ENCODE measurements at regions not wholly inside any gene's neighbourhood (a gene's known extent, or its start where the extent isn't known, plus 50 kb on each side); places are given as distances from the start of the nearest gene placed in this dataset.

GRCh38 chr11:31932879-31933278 lies 121.8 kb upstream of the PAX6 start:
- Histone ChIP-seq H3K23me2 (ENCODE audit: insufficient read length, low read depth, low read length, poor library complexity, severe bottlenecking) (no peaks in the 10 kb centered on the region), H2AFZ (ENCODE audit: low read length) (no peak overlapping the region), H3K4ac (ENCODE audit: low read depth, low read length) (no peak overlapping the region), H4K8ac (replicated peaks; ENCODE audit: insufficient read length, low read depth, low read length) (no peak overlapping the region), H2BK20ac (ENCODE audit: low read depth, low read length, poor library complexity, severe bottlenecking) (no peak overlapping the region), H3K9ac (ENCODE audit: extremely low read depth, insufficient read length, low read length) (no peak overlapping the region), H3K79me1 (ENCODE audit: insufficient read depth, low read depth, low read length, poor library complexity, severe bottlenecking) (no peaks in the 10 kb centered on the region), H2BK120ac (ENCODE audit: low read depth, low read length, poor library complexity, severe bottlenecking) (no peak overlapping the region), H3K4me1 (ENCODE audit: insufficient read depth, low read length) (no peaks in the 10 kb centered on the region), H4K5ac (ENCODE audit: insufficient read length, low read depth, low read length) (no peak overlapping the region), H4K20me1 (ENCODE audit: control insufficient read depth, insufficient read depth, insufficient read length) (no peaks in the 10 kb centered on the region), H3K27ac (ENCODE audit: insufficient read length, low read depth, low read length) (no peak overlapping the region), H3K9me3 (ENCODE audit: control insufficient read depth, low read depth, low read length) (no peaks in the 10 kb centered on the region), H4K91ac (ENCODE audit: insufficient read length, low read depth, low read length) (no peak overlapping the region), H2BK5ac (ENCODE audit: insufficient read length, low read length) (no peak overlapping the region), H3K79me2 (ENCODE audit: insufficient read depth, low read length) (no peaks in the 10 kb centered on the region), H3K27me3 (ENCODE audit: insufficient read depth, low read length) (no peaks in the 10 kb centered on the region), H3T11ph (ENCODE audit: low read length) (no peak overlapping the region), H3K4me2 (ENCODE audit: insufficient read depth, insufficient read length, low read length) (no peak overlapping the region), H3K23ac (ENCODE audit: insufficient read length, low read depth, low read length) (no peak overlapping the region), H3K56ac (ENCODE audit: insufficient read length, low read depth, low read length) (no peak overlapping the region), H2BK15ac (ENCODE audit: low read depth, low read length) (no peak overlapping the region), H3K14ac (ENCODE audit: insufficient read depth, low read length) (no peak overlapping the region), H2BK12ac (ENCODE audit: insufficient read length, low read depth, low read length) (no peak overlapping the region), H2AK5ac (ENCODE audit: insufficient read length, low read length) (no peak overlapping the region), H3K18ac (ENCODE audit: insufficient read length, low read depth, low read length) (no peak overlapping the region)
- Mint-ChIP-seq H3K27me3 (ENCODE audit: low read depth) (no peaks in the 10 kb centered on the region), H3K27ac (no peak overlapping the region), H3K9me3 (no peaks in the 10 kb centered on the region), H3K4me1 (peaks cover 5 to 6% of the 10 kb centered on the region in 2 experiments), H3K4me3 (no peak overlapping the region), H3K36me3 (ENCODE audit: insufficient read depth in 1 of 3, low read depth in 3 of 3) (no peaks in the 10 kb centered on the region)
- TF ChIP-seq, protein P1, sequence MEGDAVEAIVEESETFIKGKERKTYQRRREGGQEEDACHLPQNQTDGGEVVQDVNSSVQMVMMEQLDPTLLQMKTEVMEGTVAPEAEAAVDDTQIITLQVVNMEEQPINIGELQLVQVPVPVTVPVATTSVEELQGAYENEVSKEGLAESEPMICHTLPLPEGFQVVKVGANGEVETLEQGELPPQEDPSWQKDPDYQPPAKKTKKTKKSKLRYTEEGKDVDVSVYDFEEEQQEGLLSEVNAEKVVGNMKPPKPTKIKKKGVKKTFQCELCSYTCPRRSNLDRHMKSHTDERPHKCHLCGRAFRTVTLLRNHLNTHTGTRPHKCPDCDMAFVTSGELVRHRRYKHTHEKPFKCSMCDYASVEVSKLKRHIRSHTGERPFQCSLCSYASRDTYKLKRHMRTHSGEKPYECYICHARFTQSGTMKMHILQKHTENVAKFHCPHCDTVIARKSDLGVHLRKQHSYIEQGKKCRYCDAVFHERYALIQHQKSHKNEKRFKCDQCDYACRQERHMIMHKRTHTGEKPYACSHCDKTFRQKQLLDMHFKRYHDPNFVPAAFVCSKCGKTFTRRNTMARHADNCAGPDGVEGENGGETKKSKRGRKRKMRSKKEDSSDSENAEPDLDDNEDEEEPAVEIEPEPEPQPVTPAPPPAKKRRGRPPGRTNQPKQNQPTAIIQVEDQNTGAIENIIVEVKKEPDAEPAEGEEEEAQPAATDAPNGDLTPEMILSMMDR (conservative IDR thresholded peaks at IDR 0.05), result no peak
- no CpG with 5 or more reads among the region's 9 CpGs for WGBS (ENCODE audit: extremely low coverage, insufficient read length, low lambda C conversion rate)
- no peak for DNase-seq
